ENCODE measurements at regions not wholly inside any gene's neighbourhood (a gene's known extent, or its start where the extent isn't known, plus 50 kb on each side); places are given as distances from the start of the nearest gene placed in this dataset.

DNA sequence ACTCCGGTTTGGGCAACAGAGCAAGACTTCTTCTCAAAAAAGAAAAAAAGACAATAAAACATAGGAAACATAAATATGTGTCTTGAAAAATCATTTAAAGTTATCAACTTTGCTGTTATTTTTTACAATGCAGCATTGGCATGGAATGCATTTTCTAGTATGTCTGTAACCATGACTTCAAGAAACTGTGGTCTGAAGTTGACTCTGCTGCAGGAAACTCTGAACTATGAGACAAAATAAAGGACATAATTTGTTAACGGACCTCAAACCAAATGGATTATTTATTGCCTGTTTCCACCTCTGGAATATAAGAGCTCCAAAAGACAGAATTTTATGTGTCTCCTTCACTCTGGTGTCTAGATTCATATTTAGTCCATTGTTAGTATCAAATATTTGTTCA lies 79.1 kb downstream of the TRIB2 start:
- TF ChIP-seq, protein P1, sequence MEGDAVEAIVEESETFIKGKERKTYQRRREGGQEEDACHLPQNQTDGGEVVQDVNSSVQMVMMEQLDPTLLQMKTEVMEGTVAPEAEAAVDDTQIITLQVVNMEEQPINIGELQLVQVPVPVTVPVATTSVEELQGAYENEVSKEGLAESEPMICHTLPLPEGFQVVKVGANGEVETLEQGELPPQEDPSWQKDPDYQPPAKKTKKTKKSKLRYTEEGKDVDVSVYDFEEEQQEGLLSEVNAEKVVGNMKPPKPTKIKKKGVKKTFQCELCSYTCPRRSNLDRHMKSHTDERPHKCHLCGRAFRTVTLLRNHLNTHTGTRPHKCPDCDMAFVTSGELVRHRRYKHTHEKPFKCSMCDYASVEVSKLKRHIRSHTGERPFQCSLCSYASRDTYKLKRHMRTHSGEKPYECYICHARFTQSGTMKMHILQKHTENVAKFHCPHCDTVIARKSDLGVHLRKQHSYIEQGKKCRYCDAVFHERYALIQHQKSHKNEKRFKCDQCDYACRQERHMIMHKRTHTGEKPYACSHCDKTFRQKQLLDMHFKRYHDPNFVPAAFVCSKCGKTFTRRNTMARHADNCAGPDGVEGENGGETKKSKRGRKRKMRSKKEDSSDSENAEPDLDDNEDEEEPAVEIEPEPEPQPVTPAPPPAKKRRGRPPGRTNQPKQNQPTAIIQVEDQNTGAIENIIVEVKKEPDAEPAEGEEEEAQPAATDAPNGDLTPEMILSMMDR (conservative IDR thresholded peaks at IDR 0.05) = no peak
- TF ChIP-seq ZFX (IDR thresholded peaks at IDR 0.05) = no peak
- no peak overlapping the region for H3K27ac ChIP-seq

DNA sequence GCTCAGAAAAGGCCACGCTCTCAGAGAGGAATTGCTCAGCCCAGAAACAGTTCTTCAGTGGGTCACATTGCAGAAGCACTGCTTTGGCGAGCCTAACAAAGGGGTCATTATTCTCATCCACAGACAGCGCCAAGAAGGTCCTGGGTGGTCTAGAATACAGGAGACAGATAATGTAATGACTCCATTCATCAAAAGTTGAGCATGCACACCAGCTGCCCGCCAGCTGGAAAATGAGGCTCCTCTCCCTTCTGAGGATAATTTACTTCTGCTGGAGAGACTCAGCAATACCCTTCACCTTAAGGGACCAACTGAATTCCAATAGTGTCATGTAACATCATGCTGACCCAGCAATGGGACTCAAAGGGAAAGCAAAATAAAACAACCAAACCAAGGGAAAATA lies 79.9 kb downstream of the TRIB2 start:
- TF ChIP-seq, protein P1 (conservative IDR thresholded peaks at IDR 0.05) = no peak

DNA sequence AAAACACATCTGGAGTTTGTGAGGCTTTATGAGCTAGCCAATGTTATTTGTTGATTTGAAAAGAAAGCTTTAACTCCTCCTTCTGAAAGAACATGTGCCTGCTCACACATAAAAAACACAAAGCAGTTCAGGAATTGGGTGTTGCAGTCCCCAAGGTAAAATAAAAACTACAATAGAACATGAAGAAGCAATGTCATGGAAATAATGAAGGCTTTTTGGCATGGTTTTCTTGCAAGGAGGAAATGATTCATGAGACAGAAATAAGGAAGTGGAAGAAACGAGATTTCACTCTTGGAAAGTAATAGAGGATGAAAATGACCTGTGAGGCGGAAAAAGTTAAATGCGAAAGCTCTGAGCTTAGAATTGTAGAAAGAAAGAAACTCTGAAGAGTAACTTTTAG lies 81.1 kb downstream of the TRIB2 start:
- TF ChIP-seq ZFX (IDR thresholded peaks at IDR 0.05) = no peak
- H3K27ac ChIP-seq = no peak overlapping the region

More for the DNA sequence above, 79.9 kb downstream of the TRIB2 start:
- no peak overlapping the region for H3K27ac ChIP-seq

DNA sequence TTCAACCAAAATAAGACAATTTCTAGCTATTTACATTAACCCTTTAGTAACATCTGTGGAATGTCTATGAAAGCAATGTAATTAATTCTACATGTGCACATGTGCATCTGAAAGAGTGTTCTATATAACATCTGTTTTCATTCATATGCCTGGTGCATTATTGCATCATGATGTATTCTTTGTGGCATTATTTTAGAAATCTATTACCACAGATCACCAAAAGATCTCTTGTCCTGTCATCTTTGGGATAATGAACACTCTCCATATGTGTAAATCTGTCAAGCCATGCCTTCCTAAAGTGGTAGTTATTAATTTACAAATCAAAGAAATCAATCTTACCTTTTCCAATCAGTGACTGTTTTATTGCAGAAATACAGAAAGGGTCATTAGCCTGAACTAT lies 86.9 kb downstream of the TRIB2 start:
- H3K27ac ChIP-seq = no peak overlapping the region

DNA sequence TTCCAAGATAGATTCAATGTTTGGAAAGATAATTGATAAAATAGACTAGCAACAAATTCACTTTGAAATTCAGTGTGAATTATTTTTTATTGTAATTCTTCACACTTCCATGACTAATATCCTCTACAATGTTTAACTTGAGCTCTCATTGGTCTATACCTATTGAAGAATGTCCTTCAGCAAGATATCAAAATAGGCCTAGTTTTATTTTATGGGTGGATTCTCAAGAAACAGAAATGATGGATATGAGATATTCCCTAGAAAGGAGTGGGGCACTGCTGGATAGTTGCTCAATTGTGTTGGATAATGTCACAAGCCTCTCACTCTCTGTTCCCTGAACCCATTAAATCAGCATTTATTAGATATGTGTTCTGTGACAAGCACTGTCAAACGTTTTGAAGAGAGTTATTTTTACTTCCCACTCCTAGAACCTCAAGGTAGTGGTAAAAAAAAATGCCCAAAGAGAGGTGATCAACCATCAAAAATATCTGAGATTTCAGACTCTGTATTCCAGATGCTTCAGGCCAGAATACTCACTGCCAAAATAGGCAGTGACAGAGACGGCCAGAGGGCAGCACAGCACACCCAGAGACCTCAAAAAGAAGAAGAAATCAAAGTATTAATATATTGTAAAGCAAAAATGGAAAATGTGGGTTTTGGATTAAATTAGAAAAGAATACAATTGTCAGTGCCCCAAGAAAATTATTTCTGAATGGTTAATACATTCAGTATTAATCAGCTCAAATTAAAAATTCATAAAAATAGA lies 87.5 kb downstream of the TRIB2 start:
- no peak for TF ChIP-seq ZFX (IDR thresholded peaks at IDR 0.05)
- TF ChIP-seq, protein P1 (conservative IDR thresholded peaks at IDR 0.05) = no peak
- no peak overlapping the region for H3K27ac ChIP-seq

More for the DNA sequence above, 86.9 kb downstream of the TRIB2 start:
- TF ChIP-seq, protein P1 (conservative IDR thresholded peaks at IDR 0.05) = no peak
- no peak for TF ChIP-seq ZFX (IDR thresholded peaks at IDR 0.05)

DNA sequence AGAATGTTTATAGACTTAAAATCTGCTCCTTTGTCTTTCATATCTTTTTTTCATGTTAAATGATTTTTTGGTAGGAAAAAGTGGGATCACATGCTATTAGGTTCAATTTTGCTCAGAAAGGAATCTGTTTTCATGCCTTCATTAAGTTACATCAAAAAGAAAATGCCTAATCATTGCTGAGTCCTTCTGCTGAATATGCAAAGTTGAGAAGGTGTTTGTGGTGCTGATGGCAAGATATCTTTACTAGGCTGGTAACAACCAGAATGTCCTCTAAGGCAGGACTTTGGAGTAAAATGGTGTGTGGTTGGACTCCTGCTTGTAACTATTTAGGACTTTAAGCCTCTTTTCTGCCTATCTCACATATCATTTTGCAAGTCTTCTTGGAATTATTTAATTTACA lies 88.3 kb downstream of the TRIB2 start:
- TF ChIP-seq, protein P1 (conservative IDR thresholded peaks at IDR 0.05) = no peak
- no peak for TF ChIP-seq ZFX (IDR thresholded peaks at IDR 0.05)
- no peak overlapping the region for H3K27ac ChIP-seq

DNA sequence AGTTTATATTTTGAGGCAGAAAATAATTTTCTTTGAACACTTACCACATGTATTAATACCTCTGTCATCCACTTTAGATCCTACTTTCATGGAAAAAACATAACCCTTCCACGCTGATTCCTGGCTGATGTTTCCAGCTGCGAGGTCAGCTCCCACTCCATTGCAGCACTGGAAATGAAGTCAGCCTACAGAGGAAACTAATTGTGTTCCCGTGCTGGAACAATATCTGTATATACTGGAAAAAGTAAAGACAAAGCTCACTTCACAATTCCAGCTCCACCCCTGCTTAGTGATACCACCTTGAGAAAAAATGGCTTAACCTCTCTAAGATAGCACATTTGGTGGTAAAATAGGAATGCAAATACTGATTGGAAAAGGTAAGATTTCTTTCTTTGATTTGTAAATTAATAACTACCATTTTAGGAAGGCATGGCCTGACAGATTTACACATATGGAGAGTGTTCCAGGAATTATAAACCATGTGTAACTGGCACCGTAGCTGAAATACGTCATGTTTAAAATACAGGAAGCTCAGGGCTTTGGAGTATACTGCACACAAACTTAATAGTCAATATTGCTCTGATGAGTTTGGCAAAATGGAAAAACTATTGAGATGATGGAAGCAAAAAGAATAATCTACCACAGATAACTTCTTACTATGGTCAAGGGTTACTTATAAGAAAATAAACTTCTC lies 90.0 kb downstream of the TRIB2 start:
- H3K27ac ChIP-seq = no peak overlapping the region
- TF ChIP-seq, protein P1 (conservative IDR thresholded peaks at IDR 0.05) = no peak
- TF ChIP-seq ZFX (IDR thresholded peaks at IDR 0.05) = no peak

Data from C4-2B (cell line).